HG02885 (cell line): ENCODE measurements at regions not wholly inside any gene's neighbourhood (a gene's known extent, or its start where the extent isn't known, plus 50 kb on each side); places are given as distances from the start of the nearest gene placed in this dataset.

Source experiments
- ATAC-seq: cut with Tn5 transposase; IDR thresholded peaks from one replicate; pipeline ENCODE4 v1.9.1; 2021; ENCODE audit warnings: mild to moderate bottlenecking; ENCODE audit not compliant: unreplicated experiment, poor library complexity

DNA sequence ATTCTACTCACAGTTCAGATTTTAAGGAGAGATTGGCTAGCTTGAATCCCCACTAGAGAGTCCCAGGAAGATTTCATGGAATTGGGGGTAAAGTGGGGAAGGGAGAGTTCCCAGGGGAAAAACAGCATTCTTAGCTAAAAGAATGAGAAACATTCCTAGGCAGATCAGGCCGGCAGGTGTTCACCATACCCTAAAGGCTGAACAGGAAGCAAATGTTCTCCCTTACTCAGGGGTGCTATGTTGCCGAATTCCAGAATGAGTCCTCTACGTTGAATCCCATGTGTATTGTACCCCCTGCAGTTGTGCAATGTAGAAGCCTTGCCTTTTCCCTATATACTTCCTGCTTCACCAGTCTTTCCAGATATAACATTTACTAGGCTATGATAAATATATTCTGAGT lies 135.2 kb upstream of the NCAM1 start:
- ATAC-seq = no peak

DNA sequence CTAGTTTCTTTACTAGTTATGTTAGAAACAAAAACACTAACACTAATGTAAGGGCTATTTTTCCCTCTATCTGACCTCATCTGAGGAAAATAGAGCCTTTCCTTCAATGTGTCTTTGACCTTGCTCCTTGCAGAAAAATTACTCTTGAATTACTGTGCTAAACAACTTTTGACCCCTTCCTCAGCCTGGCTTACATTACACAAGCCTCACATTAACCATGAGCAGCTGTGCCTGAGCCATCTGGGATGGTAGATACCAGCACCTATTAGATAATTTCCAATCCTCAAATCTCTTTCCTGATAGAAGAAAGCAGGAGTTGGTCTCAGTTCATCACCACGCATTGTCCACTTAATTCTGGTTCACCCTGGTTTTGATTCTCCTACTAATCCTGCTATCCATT lies 134.4 kb upstream of the NCAM1 start:
- no peak for ATAC-seq

DNA sequence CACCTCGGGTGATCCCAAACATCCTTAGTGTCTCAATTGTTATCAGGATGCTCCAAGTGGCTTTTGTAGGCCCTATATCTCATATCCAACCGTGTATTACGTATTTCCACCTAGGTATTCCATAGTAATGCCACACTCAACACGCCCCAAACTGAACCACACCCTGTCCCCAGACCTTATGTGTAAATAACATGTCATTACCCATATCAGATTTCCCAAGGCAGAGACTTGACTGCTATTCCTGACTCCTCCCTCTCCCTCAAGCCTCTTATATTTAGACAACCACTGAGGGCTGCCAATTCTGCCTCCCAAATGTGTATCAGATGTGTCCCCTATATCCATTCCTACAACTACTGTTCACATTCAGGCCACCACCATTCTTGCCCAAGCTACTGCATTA lies 132.8 kb upstream of the NCAM1 start:
- ATAC-seq = no peak

DNA sequence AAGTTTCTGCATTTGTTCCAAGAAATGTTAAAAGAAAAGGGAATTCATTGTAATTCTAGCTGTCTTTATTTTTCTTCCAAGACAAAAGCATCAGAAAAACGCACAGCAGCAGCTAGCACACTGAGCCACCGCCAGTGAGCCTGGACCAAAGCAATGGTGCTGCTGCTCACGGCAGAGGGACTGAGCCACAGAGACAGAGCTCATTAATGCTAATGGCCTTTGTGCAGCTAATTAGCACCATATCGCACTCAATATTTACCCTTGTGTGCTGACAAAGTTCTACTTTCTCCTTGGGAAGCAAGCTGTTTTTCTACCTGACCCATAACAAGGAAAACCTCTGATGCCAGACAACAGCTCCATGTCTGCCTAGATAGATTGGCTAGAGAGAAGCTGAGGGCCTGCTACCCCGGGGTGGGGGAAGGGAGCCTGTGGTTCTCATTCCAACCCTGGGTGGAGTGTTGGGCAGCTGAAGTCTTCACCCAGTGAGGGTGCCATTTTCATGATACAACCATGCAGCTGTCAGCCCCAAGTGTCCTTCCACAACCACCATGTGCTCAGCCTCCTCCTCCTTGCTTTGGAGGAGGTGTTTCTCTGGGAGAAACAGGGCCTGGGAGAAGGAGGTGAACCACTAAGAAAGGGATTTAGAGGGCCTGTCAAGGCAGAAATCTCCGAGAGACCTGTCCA lies 131.1 kb upstream of the NCAM1 start:
- no peak for ATAC-seq

DNA sequence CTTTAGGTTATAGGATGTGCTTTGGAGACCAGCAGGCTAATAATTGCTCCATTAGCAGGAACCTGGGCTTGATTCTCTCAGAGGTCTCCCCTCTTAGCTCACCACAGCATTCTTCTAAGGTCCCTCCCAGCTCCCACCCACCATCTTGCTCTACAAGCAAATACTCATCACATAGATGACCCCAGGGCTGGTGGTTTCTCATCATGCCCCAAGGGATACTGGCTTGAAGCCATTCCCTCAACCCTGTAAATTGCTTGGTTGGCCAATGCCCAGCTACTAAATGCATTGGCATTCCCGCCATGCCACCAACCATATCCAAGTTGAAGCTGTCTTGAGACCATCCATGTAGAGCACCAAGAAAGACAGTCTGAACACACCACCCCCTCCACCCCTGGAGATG lies 130.2 kb upstream of the NCAM1 start:
- ATAC-seq = no peak

DNA sequence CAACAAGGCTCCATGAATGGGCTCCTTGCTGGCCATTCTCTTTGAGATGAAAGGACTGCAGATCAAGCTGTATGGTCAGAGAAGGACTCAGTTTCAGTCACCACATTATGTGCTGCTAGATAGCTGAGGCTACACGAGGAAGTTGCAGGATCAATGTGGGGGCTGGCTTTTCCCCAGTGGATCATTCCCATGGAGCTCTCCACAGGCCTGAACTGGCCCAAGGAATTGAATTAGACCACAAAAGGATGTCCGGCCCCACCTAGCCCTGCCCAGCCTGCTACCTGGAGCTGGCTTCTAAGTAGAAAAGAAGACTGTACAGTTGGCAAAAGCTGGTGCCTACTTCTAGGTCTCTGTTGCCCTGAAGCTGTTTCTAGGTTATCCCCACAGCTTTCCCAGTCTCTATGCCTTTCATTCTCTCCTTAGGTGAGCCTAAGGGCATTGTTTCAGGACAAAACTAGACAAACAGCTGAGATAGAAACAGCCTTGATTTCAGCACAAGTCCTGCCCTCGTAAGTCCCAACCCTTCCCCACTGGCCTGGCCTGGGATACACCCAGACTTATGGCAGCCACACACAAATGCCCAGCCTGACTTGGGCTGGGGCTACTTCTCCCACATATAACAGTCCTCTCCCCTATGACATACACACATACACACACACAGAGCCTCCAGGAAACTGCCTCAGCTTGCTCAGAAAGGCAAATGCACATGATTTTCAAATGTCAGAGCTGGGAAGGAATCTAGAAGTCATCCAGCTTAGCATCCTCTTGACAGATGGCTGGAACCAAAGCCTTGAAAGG lies 129.1 kb upstream of the NCAM1 start:
- no peak for ATAC-seq

DNA sequence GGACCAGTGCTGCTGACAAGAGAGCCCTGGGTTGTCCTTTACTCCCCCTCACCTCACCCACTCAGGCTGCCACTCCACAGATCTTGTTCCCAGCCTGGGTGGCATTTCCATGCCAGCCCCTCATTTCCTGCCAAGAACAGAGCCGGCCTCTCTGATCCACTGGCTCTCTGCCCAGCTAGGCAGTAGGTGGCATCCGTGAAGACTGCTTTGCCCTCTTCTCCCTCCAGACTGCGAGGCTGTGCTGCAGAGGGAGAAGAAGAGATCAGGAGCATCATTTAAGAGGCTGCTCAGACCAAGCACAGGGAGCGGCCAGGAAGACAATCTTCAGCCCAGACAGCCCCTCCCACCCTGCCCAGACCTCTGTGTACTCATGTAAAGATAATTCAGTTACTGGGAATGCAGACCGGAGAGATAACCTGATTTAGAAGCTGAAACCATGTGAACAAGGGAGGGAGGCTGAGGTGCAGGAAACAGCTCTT lies 126.9 kb upstream of the NCAM1 start:
- ATAC-seq = no peak

DNA sequence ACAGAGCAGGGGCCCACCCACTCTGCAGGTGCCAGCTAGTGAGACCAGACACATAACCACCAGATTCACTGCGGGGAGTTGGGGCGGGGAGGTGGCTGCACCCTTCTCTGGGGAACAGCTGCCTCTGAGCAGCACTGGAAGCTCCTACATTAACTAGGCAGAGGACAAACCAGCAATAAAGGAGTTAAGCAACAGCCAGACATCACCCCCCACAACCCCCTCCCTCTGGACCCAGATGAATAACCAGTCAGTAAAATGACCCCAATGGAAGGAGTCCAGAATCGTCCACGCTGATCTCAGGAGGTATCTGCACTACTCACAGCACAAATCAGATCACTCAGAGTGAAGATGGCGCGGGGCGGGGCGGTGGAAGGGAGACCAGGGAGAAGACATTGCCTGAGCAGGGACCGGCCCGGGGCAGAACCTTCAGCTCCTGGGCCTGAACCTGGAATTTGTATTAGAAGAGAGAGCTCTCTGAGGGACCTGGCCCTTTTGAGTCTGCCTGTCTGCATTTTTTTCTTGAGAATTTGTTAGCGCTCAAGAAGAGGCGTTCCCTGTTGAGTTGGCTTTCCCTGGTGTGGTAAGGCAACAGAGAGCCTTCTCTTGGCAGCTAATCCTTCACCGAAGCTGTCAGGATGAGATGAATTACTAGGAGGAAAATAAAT lies 125.5 kb upstream of the NCAM1 start:
- ATAC-seq = no peak

DNA sequence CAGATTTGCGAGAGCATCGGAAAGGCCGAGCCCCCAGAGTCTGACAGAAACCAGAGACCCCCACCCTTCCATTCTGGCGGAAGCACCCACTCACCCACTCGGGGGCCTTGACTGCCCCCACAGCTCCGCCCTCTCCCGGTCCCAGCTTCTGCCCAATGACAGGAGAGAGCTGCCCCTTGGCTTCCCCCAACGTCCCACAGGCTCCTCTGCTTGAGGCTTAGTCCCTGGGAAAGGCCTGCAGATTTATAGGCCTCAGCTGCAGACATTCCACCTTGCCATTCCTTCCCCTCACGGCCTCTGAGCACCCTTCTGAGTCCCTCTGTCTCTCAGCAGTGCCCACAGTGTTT lies 125.0 kb upstream of the NCAM1 start:
- no peak for ATAC-seq

DNA sequence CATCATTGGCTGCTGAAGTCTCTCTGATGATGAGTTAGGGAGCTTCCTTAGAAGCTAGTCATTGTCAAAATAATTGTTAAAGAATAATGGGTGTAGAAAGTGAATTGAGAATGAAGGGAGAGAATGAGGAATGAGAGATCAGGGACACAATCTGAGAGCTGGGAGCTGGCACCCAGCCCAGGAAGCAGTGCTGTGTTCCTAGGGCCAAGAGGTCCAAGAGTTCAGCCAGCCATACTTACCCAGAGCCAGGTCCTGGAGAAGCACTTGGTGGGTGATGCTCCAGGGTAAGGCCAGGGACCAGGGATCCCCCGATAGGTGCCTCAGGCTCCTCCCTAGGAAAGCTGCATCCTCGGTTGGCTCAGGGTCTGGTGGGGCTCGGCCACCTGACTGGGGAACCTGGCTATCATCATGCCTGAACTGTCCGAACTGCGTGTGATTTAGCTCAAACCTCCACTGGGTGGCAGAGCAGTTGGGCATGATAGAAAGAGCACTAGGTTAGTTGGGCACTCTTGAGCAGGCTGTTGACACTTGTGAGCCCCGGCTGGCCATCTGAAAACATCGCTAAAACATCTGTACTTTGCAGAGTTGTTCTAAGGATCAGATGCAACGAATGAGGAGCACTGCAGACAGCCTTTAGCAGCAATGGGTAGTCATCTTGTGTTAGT lies 123.9 kb upstream of the NCAM1 start:
- ATAC-seq = no peak

DNA sequence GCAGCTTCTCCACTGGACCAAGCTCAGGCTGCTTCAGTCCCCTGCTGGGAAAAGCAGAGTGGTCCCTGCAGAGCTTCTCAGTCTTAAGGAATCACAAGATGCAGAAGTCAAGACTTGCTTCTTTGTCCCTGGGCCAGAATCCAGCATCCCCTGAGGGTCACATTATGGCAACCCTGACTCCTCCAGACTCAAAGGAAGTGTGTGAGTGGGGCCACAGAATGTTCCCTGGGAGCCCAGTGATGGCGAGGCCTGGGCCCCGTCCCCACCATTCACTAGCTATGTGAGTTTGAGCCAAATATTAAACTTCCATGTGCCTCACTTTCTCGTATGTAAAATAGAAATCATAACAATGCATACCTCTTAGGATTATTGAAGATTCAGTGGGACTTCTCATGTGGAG lies 122.2 kb upstream of the NCAM1 start:
- no peak for ATAC-seq

DNA sequence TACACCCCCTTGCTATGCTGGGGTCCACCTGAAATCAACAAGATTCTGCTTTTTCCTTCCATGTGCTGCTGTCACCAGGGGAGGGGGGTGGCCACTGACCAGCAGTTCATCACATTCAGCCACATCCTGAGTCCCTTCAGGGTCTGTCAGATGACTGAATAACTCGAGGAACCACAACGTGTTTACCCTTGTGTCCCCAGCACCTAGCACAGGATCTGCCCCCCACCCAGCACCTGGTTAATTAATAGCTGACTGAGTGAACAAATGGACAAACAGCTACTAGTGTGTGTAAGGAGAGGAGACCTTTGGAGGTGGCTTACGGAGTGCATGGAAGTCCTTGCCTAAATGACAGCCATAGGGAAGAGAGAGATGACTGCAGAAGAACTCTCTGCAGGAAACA lies 119.5 kb upstream of the NCAM1 start:
- no peak for ATAC-seq

DNA sequence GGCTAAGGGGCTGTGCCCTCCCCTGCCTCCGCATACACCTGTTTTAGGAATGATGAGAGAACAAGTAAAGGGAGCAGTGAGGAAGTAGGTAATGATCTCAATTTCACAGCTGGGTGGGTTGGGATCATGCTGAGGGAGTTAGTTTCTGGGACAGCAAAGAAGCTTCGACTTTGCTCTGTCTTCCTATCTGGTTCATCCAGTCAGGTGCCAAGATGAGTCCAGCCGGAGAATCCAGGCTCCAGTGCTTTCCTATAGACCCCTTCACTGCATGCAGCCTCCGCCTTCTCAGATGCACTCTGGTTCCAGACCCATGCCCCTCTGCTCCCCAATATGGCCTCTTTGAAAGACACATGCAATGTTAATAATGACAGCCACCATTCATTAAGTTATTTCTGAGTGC lies 119.1 kb upstream of the NCAM1 start:
- no peak for ATAC-seq

DNA sequence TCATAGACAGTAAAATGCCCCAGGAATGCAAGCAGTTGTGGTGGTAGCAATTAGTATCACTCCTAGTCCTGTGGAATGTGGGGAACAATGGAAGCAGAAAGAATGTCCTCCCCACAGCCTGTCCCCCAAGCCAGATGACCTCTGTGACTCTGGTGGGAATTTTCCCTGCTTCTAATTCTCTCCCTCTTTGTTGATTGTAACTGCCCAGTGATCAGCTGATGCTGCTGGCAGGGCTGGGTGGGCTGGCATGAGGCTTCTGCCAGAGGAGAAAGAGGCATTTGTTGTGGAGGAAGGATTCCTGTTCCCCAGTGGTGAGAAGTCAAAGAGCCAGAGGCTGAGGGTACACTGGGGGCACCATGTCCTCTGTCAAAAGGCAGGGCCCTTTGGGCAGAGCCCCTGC lies 116.7 kb upstream of the NCAM1 start:
- ATAC-seq = no peak

DNA sequence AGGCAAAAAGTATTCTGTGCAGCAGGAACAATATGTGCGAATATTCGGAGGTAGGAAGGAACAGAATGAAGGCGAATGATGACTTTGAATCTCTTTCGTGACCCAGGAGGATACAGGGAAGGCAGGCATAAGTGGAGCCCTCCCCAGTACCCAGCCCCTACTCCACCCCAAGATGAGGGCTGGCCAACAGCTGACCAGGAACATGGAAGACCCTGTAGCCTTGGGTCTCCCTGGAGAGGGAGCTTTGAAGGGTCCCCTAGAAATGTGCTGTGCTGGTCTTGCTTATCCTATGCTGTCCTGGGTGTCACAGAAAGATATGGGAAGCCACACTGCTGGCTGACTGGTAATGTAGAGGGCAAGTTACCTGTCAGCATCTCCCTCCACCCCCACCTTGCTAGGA lies 113.7 kb upstream of the NCAM1 start:
- no peak for ATAC-seq

DNA sequence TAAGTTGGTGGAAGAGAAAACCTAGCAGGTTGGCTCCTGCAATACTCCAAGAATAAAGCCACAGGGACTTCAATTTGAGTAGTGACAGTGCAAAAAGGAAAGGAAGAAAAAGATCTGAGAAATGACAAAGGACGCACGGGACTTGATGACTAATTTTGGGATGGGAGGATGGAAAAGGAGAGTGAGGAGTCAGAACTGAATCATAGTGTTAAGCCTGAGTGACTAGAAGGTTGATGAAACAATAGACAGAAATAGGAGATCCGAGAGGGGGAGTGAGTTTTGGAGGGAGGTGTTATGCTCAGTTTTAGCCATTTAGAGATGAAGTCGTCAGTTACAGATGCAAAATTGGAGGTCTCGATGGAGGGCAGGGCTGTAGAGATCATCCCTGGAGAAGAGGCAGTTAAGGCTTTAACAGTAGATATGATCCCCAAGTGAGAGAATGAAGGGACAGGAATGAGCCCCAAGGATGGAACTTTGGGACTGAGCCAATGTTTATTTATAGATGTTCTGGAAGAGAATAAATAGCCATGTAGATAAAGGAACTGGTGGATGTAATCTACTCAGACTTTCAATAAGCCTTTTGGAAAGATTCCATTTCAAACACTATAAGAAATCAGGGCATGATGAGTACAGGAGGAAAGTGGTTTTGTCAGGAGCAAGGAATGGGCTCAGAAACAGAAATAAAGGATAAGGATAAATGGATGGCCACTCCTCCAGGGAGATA lies 108.9 kb upstream of the NCAM1 start:
- no peak for ATAC-seq

DNA sequence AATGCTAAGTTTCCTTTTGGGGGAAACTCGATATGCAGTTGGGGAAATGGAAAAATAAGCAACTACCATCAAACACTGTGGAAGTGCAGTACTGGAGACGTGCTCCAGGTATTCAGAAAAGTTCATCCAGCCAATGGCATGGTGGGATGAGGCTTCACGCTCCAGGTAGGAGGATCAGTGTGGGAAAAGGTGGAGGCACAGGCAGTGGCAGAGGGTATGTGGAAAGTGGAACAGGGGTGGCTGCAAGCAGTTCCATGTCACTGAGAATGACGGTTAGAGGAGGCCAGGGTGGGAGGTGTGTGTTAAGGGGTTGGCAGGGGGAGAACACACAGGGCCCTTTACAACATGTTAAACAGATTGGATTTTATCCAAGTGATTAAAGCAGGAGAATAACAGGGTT lies 105.1 kb upstream of the NCAM1 start:
- no peak for ATAC-seq

DNA sequence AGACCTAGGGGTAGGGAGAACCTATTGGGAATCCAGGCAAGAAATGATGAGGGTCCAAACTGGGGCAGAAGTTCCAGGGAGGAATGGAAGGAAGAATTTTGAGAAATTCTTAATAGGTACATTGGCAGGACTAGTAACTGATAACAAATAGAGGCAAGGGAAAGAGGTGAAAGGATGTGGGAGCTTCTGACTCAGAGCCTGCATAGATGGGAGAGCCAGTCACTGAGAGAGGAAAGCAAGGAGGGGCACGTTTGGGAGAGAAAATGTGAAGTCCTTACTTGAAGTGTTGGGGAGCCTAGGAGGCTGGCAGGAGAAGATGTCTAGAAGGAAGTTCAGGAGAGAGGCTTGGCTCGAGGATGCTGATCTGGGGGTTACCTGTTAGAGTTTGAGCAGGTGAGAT lies 104.6 kb upstream of the NCAM1 start:
- ATAC-seq = no peak

DNA sequence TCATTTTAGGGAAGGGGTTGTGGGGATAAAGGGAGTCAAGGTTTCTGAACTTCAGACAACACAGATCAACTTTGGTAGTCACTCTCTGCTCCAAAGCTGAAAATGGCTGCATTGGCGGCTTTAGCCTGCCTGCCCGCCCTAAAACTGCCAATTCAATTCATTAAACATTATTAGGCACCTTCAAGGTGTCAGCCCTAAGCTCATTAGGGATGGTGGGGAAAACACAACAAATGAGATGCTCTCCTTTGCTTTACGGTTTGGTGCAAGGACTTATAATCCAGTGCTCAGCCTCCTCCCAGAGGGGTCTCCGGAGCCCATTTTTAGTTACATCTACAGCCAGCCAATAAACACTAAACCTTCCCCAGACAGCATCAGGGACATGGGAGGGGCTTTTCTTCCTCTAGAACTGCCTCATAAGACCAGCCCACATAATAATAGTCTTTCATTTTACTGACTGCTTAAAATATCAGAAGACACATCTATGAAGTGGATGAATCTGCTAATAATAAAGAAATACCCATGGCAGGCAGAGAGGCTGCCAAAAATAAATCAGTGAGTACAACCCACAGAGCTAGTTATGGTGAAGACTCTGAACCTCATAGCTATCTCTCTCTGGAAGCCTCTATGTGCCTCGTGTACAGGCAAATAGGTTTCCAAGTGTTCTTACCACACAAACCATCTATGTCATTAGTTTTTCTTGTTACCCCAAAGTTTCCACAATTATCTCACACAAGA lies 102.8 kb upstream of the NCAM1 start:
- no peak for ATAC-seq

DNA sequence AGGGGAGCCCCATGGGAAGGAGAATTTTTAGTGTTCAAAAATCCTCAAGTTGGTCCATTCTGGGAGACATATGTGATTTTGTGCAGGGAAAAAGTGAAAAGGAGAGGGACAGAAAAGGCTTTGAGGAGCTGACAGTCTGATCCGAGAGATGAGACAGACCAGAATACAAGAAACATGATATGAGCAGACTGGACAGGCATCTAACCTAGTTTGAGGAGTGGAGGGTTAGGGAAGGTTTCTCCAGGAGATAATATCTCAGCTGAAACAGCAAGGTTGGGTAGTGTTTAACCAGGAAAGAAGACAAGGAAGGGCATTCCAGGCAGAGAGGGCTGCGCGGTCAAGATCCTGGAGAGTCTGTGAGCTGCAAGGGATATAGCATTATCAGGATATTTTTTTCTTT lies 101.4 kb upstream of the NCAM1 start:
- no peak for ATAC-seq
